ENCODE measurements at regions not wholly inside any gene's neighbourhood (a gene's known extent, or its start where the extent isn't known, plus 50 kb on each side); places are given as distances from the start of the nearest gene placed in this dataset.
"Not testable (repeated sequence)": the region's sequence is repeated elsewhere in the genome, so short reads cannot be mapped to it uniquely, and the experiment has no call there.

DNA sequence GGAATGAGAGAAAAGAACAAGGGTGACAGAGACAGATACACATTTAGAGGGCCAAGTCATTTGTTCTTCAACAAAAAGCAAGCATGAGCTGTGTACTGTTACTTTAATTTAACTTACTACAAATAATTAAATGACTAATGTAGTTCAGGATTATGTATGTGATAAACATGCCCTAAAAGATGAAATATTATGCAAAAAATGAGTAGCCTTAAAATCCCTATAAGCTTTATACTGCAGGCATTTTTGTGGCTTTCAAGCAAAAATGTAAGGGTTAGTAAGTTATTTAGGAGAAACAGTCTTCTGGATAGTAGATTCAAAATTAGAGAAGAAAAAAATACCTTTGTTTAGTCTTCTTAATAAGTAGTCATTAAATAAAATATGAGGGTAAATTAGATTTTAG lies 431.2 kb downstream of the CSNK1G3 start:
- H3K9me3 ChIP-seq (ENCODE audit: control insufficient read depth in 2 of 2, low read length in 2 of 2) = no peaks in the 10 kb centered on the region
- H3K9ac ChIP-seq (ENCODE audit: low read length in 2 of 2) = no peak overlapping the region
- no peaks in the 10 kb centered on the region for H3K4me1 ChIP-seq (ENCODE audit: control insufficient read depth, insufficient read depth, low read length)
- no peak overlapping the region for H3K4me3 ChIP-seq (ENCODE audit: low read length in 2 of 2)
- H3K36me3 ChIP-seq (ENCODE audit: control insufficient read depth in 2 of 2, insufficient read depth in 2 of 2, low read length in 2 of 2) = no peaks in the 10 kb centered on the region
- no peak overlapping the region for H3K27ac ChIP-seq (ENCODE audit: low read length)
- H3K27me3 ChIP-seq (ENCODE audit: control insufficient read depth in 1 of 2, insufficient read depth in 2 of 2, low read length in 2 of 2) = no peaks in the 10 kb centered on the region

DNA sequence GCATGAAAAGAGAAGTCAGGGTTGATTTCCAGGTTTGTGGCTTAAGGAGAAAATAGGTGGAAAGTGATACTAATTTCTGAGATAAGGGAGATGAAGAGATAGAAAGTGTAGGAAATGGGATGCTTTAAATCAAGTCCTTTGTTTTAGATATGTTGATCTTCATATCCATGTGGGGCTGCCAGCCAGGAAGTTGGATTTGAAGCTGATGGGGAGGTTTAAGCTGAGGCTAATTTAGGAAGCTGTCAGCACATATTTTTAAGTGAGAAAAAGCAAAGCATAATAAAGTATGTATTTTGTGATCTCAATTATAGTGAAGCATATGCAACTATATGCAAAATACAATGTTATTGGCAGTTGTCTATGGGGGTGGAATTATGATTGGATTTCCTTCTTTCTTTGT lies 428.4 kb downstream of the CSNK1G3 start:
- Histone ChIP-seq H3K36me3 (ENCODE audit: control insufficient read depth in 2 of 2, insufficient read depth in 2 of 2, low read length in 2 of 2) (no peaks in the 10 kb centered on the region), H3K9me3 (ENCODE audit: control insufficient read depth in 2 of 2, low read length in 2 of 2) (no peaks in the 10 kb centered on the region)

DNA sequence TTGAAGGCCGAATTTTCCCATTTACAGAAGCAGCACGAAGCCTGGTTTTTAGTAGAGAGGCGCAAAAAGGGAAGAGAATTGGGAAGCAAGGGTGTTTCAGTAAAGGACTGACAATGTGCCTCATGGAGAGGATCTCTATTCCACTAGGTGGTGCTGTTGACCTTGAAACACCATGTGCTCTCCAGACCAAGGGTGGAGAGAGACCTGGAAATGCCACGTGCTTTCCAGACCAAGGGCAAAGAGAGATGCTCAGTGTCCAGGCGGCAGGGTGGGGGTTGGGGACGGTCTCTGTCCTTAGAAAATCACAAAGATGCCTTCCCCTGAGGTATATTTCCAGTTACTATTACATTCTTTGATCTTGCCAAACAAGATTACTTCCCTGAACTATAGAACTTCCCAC lies 425.3 kb downstream of the CSNK1G3 start:
- no peak overlapping the region for H3K4me3 ChIP-seq (ENCODE audit: low read length in 2 of 2)
- no peaks in the 10 kb centered on the region for H3K9me3 ChIP-seq (ENCODE audit: control insufficient read depth in 2 of 2, low read length in 2 of 2)
- H3K27me3 ChIP-seq (ENCODE audit: control insufficient read depth in 1 of 2, insufficient read depth in 2 of 2, low read length in 2 of 2) = no peaks in the 10 kb centered on the region
- H3K36me3 ChIP-seq (ENCODE audit: control insufficient read depth in 2 of 2, insufficient read depth in 2 of 2, low read length in 2 of 2) = no peaks in the 10 kb centered on the region
- H3K27ac ChIP-seq (ENCODE audit: low read length) = no peak overlapping the region
- no peaks in the 10 kb centered on the region for H3K4me1 ChIP-seq (ENCODE audit: control insufficient read depth, insufficient read depth, low read length)
- H3K9ac ChIP-seq (ENCODE audit: low read length in 2 of 2) = no peak overlapping the region

More for the DNA sequence above, 428.4 kb downstream of the CSNK1G3 start:
- Histone ChIP-seq H3K4me3 (ENCODE audit: low read length in 2 of 2) (no peak overlapping the region), H3K4me1 (ENCODE audit: control insufficient read depth, insufficient read depth, low read length) (no peaks in the 10 kb centered on the region), H3K27me3 (ENCODE audit: control insufficient read depth in 1 of 2, insufficient read depth in 2 of 2, low read length in 2 of 2) (no peaks in the 10 kb centered on the region), H3K9ac (ENCODE audit: low read length in 2 of 2) (no peak overlapping the region), H3K27ac (ENCODE audit: low read length) (no peak overlapping the region)

DNA sequence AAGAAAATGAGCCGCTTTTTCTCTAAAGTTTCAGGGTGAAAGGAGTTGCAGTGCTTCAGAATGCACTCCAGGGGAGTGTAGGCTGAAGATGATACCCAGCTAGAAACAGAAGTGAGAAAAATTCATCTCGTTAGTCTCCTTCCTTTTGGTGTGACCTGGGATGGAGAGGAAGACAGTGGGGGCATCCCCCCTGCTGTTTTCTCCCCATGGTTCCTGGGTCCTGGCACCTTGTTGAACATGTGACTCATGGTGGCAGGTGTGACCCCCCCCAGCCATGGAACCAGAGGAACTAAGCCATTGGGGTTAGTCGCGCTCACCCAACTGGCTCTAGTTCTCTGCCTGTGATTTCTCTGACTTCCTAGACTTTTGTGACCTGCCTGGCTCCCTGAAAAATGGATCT lies 424.6 kb downstream of the CSNK1G3 start:
- Histone ChIP-seq H3K4me3 (ENCODE audit: low read length in 2 of 2) (no peak overlapping the region), H3K27ac (ENCODE audit: low read length) (no peak overlapping the region), H3K27me3 (ENCODE audit: control insufficient read depth in 1 of 2, insufficient read depth in 2 of 2, low read length in 2 of 2) (no peaks in the 10 kb centered on the region), H3K9me3 (ENCODE audit: control insufficient read depth in 2 of 2, low read length in 2 of 2) (no peaks in the 10 kb centered on the region), H3K4me1 (ENCODE audit: control insufficient read depth, insufficient read depth, low read length) (no peaks in the 10 kb centered on the region), H3K36me3 (ENCODE audit: control insufficient read depth in 2 of 2, insufficient read depth in 2 of 2, low read length in 2 of 2) (no peaks in the 10 kb centered on the region), H3K9ac (ENCODE audit: low read length in 2 of 2) (no peak overlapping the region)

DNA sequence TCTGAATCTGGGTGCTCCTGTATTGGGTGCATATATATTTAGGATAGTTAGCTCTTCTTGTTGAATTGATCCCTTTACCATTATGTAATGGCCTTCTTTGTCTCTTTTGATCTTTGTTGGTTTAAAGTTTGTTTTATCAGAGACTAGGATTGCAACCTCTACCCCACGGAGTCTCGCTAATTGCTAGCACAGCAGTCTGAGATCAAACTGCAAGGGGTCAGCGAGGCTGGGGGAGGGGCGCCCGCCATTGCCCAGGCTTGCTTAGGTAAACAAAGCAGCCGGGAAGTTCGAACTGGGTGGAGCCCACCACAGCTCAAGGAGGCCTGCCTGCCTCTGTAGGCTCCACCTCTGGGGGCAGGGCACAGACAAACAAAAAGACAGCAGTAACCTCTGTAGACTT lies 421.8 kb downstream of the CSNK1G3 start:
- not testable (repeated sequence) for H3K9ac ChIP-seq (ENCODE audit: low read length in 2 of 2); H3K4me3 ChIP-seq (ENCODE audit: low read length in 2 of 2); H3K36me3 ChIP-seq (ENCODE audit: control insufficient read depth in 2 of 2, insufficient read depth in 2 of 2, low read length in 2 of 2); H3K27ac ChIP-seq (ENCODE audit: low read length); H3K27me3 ChIP-seq (ENCODE audit: control insufficient read depth in 1 of 2, insufficient read depth in 2 of 2, low read length in 2 of 2); H3K4me1 ChIP-seq (ENCODE audit: control insufficient read depth, insufficient read depth, low read length); H3K9me3 ChIP-seq (ENCODE audit: control insufficient read depth in 2 of 2, low read length in 2 of 2)

DNA sequence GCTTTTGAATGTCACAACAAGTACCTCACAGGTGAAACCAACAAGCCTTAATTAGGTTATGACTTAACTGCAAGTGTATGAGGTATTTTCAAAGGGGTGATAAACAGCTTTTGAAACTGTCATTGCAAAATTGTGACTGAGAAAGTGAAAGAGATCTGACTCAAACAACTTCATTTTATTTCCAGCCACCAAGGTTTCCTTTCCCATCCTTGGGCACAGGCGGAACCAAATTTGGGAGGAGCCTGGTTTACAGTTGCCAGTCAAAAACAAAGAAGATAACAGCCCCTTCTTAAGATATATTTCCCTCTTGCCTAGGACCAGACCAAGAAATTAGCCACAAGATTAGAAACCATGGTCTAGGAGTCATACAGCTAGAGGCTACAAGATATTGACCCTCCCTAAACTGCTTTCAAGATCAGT lies 417.1 kb downstream of the CSNK1G3 start:
- no peaks in the 10 kb centered on the region for H3K4me1 ChIP-seq (ENCODE audit: control insufficient read depth, insufficient read depth, low read length)

DNA sequence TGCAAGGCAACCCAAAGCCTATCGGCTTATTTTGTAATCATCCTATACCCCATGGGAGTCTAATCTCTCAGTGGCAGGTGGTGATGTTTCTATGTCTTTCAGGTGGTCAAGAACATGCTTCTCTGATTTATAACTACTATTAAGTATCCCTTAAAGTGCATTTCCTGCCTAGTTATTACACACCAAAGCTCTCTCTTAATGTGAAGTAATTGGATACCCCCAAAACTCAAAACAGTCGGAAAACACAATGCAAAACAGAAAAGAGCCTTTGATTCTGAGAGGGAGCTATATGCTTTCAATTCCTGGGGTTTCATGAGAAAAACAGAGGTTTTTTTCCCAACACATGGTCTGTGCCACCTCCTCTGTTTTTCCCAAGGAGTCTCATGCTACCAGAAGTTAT lies 416.4 kb downstream of the CSNK1G3 start:
- Histone ChIP-seq H3K27ac (ENCODE audit: low read length) (no peak overlapping the region), H3K9ac (ENCODE audit: low read length in 2 of 2) (no peak overlapping the region), H3K4me1 (ENCODE audit: control insufficient read depth, insufficient read depth, low read length) (no peaks in the 10 kb centered on the region), H3K9me3 (ENCODE audit: control insufficient read depth in 2 of 2, low read length in 2 of 2) (no peaks in the 10 kb centered on the region), H3K36me3 (ENCODE audit: control insufficient read depth in 2 of 2, insufficient read depth in 2 of 2, low read length in 2 of 2) (no peaks in the 10 kb centered on the region), H3K4me3 (ENCODE audit: low read length in 2 of 2) (no peak overlapping the region), H3K27me3 (ENCODE audit: control insufficient read depth in 1 of 2, insufficient read depth in 2 of 2, low read length in 2 of 2) (no peaks in the 10 kb centered on the region)

More for the DNA sequence above, 417.1 kb downstream of the CSNK1G3 start:
- Histone ChIP-seq H3K27ac (ENCODE audit: low read length) (no peak overlapping the region), H3K36me3 (ENCODE audit: control insufficient read depth in 2 of 2, insufficient read depth in 2 of 2, low read length in 2 of 2) (no peaks in the 10 kb centered on the region), H3K9me3 (ENCODE audit: control insufficient read depth in 2 of 2, low read length in 2 of 2) (no peaks in the 10 kb centered on the region), H3K9ac (ENCODE audit: low read length in 2 of 2) (no peak overlapping the region), H3K4me3 (ENCODE audit: low read length in 2 of 2) (no peak overlapping the region), H3K27me3 (ENCODE audit: control insufficient read depth in 1 of 2, insufficient read depth in 2 of 2, low read length in 2 of 2) (no peaks in the 10 kb centered on the region)

DNA sequence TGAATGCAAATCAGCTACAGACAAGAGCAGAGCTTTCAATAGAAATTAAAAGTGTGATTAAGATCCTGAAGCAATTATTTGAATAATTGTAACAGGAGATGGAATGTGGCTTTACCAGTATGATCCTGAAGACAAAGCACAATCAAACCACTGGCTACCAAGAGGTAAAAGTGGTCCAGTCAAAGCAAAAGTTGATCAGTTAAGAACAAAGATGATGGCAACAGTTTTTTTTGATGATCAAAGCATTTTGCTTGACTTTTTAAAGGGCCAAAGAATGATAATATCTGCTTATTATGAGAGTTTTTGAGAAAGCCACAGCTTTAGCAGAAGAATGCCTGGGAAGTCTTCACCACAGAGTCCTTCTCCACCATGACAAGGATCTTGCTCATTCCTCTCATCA lies 409.2 kb downstream of the CSNK1G3 start:
- no peak overlapping the region for H3K4me3 ChIP-seq (ENCODE audit: low read length in 2 of 2)
- H3K4me1 ChIP-seq (ENCODE audit: control insufficient read depth, insufficient read depth, low read length) = no peaks in the 10 kb centered on the region
- no peaks in the 10 kb centered on the region for H3K9me3 ChIP-seq (ENCODE audit: control insufficient read depth in 2 of 2, low read length in 2 of 2)
- no peaks in the 10 kb centered on the region for H3K27me3 ChIP-seq (ENCODE audit: control insufficient read depth in 1 of 2, insufficient read depth in 2 of 2, low read length in 2 of 2)
- no peak overlapping the region for H3K9ac ChIP-seq (ENCODE audit: low read length in 2 of 2)
- no peak overlapping the region for H3K27ac ChIP-seq (ENCODE audit: low read length)
- no peaks in the 10 kb centered on the region for H3K36me3 ChIP-seq (ENCODE audit: control insufficient read depth in 2 of 2, insufficient read depth in 2 of 2, low read length in 2 of 2)

DNA sequence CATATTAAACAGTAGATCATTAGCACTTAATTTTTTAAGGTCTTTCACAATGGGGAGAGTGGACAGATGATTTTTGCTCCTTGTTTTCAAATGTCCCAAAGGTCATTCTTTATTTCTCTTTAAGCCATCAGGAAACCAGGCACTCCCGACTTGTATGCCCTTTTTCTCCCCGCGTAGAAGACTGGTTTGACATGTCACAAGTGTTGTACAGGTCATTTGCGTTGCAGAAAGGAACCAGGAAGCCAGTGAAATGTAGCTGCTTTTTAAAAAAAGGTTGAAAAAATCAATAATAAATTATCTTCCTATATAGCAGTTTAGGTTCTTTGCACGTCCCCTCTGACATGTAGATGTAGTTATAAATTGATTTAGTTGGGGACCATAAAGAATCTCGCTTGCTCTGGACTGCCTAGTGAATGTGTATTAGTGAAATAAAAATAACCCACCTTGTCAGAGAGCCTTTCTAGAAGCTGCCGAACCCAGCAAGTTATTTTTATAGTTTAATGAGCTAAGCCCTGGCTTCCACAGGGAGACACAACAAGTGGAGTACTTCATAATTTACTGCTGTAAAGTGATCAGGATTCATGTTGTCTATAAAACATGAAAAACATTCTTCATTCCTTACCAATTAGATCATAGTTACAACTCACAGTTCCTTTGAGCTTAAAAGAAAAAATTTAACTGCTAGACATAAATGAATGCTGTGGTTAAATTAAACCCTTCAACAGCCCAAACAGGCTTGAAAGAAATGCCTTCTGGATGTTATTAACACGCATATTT lies 404.6 kb downstream of the CSNK1G3 start:
- H3K27me3 ChIP-seq (ENCODE audit: control insufficient read depth in 1 of 2, insufficient read depth in 2 of 2, low read length in 2 of 2) = no peaks in the 10 kb centered on the region
- no peaks in the 10 kb centered on the region for H3K9me3 ChIP-seq (ENCODE audit: control insufficient read depth in 2 of 2, low read length in 2 of 2)
- H3K4me1 ChIP-seq (ENCODE audit: control insufficient read depth, insufficient read depth, low read length) = no peaks in the 10 kb centered on the region
- H3K27ac ChIP-seq (ENCODE audit: low read length) = no peak overlapping the region
- no peaks in the 10 kb centered on the region for H3K36me3 ChIP-seq (ENCODE audit: control insufficient read depth in 2 of 2, insufficient read depth in 2 of 2, low read length in 2 of 2)
- no peak overlapping the region for H3K9ac ChIP-seq (ENCODE audit: low read length in 2 of 2)
- no peak overlapping the region for H3K4me3 ChIP-seq (ENCODE audit: low read length in 2 of 2)

DNA sequence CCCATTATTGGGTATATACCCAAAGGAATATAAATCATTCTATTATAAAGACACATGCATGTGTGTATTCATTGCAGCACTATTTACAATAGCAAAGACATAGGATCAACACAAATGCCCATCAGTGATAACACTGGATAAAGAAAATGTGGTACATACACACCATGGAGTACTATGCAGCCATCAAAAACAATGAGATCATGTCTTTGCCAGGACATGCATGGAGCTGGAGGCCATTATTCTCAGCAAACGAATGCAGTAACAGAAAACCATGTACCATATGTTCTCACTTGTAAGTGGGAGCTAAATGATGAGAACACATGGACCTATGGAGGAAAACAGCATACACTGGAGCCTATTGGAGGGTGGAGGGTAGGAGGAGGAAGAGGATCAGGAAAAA lies 402.4 kb downstream of the CSNK1G3 start:
- H3K27ac ChIP-seq (ENCODE audit: low read length) = no peak overlapping the region
- H3K9ac ChIP-seq (ENCODE audit: low read length in 2 of 2) = no peak overlapping the region
- no peaks in the 10 kb centered on the region for H3K9me3 ChIP-seq (ENCODE audit: control insufficient read depth in 2 of 2, low read length in 2 of 2)
- no peaks in the 10 kb centered on the region for H3K4me1 ChIP-seq (ENCODE audit: control insufficient read depth, insufficient read depth, low read length)
- H3K4me3 ChIP-seq (ENCODE audit: low read length in 2 of 2) = no peak overlapping the region
- H3K27me3 ChIP-seq (ENCODE audit: control insufficient read depth in 1 of 2, insufficient read depth in 2 of 2, low read length in 2 of 2) = no peaks in the 10 kb centered on the region
- no peaks in the 10 kb centered on the region for H3K36me3 ChIP-seq (ENCODE audit: control insufficient read depth in 2 of 2, insufficient read depth in 2 of 2, low read length in 2 of 2)

DNA sequence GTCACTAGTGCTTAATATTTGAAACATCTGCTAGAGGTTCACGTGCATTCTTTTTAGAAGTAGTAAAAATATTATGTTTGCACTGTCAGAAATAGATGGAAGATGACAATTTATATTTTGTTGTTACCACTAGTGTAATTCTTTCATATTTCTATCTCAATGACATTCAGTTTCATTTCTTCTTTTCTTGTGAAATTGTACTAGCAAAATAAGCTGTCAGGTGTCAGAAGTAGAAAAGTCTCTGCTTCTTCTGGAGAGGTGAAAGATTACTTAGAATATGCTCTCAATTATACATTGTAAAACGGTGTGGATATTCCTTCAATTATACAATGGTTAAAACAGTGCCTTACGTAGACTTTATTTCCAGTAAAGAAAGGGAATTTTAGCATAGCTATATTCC lies 395.4 kb downstream of the CSNK1G3 start:
- H3K9me3 ChIP-seq (ENCODE audit: control insufficient read depth in 2 of 2, low read length in 2 of 2) = no peaks in the 10 kb centered on the region
- H3K4me3 ChIP-seq (ENCODE audit: low read length in 2 of 2) = no peak overlapping the region
- H3K27me3 ChIP-seq (ENCODE audit: control insufficient read depth in 1 of 2, insufficient read depth in 2 of 2, low read length in 2 of 2) = no peaks in the 10 kb centered on the region
- no peak overlapping the region for H3K9ac ChIP-seq (ENCODE audit: low read length in 2 of 2)
- no peaks in the 10 kb centered on the region for H3K4me1 ChIP-seq (ENCODE audit: control insufficient read depth, insufficient read depth, low read length)
- no peak overlapping the region for H3K27ac ChIP-seq (ENCODE audit: low read length)
- no peaks in the 10 kb centered on the region for H3K36me3 ChIP-seq (ENCODE audit: control insufficient read depth in 2 of 2, insufficient read depth in 2 of 2, low read length in 2 of 2)

Data from stomach smooth muscle (tissue), 2 donors.